ENCODE measurements at regions not wholly inside any gene's neighbourhood (a gene's known extent, or its start where the extent isn't known, plus 50 kb on each side); places are given as distances from the start of the nearest gene placed in this dataset.

GRCh38 chr7:22561895-22562593, 62.1 kb upstream of the STEAP1B start:
- DNase-seq = no peak

- DNase-seq = peak; percentile 20
Measured at GRCh38 chr7:22561321-22561811, 61.4 kb upstream of the STEAP1B start.

- DNase-seq = peak; percentile 76
Measured at GRCh38 chr7:22559829-22560489, 60.0 kb upstream of the STEAP1B start.

- DNase-seq = no peak
Measured at GRCh38 chr7:22557167-22557566, 57.2 kb upstream of the STEAP1B start.

- no peak for DNase-seq
Measured at GRCh38 chr7:22555476-22555875, 55.5 kb upstream of the STEAP1B start.

GRCh38 chr7:22554184-22554583, 54.2 kb upstream of the STEAP1B start:
- DNase-seq = no peak

- no peak for DNase-seq
Measured at GRCh38 chr7:22551768-22552513, 52.0 kb upstream of the STEAP1B start.

- DNase-seq = no peak
Measured at GRCh38 chr7:22550514-22551030, 50.6 kb upstream of the STEAP1B start.

GRCh38 chr7:22549667-22550513, 49.9 kb upstream of the STEAP1B start:
- peak; percentile 83 for DNase-seq
